A673 (cell line): ENCODE measurements at regions not wholly inside any gene's neighbourhood (a gene's known extent, or its start where the extent isn't known, plus 50 kb on each side); places are given as distances from the start of the nearest gene placed in this dataset.
"Not testable (repeated sequence)": the region's sequence is repeated elsewhere in the genome, so short reads cannot be mapped to it uniquely, and the experiment has no call there.

Experiments used
- BruUV-seq: library from RNA; stranded (reverse); fragments of 400-500 nt; replicated peaks from 2 replicates; lab custom pipeline; 2021; lab: Mats Ljungman, UMichigan
- CTCF ChIA-PET: fragments of 300-600 bp; sonication (Branson Sonifier 250); formaldehyde crosslinking; loops from one replicate; lab custom pipeline; 2022; ENCODE audit warnings: antibody characterized with exemption; lab: Charles Lee
- POLR2A ChIA-PET: fragments of 300-600 bp; sonication (Branson Sonifier 250); formaldehyde crosslinking; loops from one replicate; lab custom pipeline; 2022; ENCODE audit warnings: antibody characterized with exemption; ENCODE audit not compliant: low non-redundant PET; lab: Charles Lee
- DNase-seq: peaks from one replicate; pipeline ENCODE4 v3.0.0-alpha.2; 2015; ENCODE audit warnings: low spot score
- H3K27ac ChIP-seq: fragments of 200-600 bp; sonication (generic); 2 replicates; pipeline ENCODE4 v1.5.1; 2016; ENCODE audit warnings: mixed run types, low read depth, mild to moderate bottlenecking, mixed read lengths, antibody characterized with exemption, low read length; ENCODE audit not compliant: poor library complexity, severe bottlenecking
- H3K27me3 ChIP-seq: fragments of 200-600 bp; sonication (generic); replicated peaks from 2 replicates; pipeline ENCODE4 v1.6.1; 2017; ENCODE audit warnings: mixed run types, low read depth, mild to moderate bottlenecking, mixed read lengths, antibody characterized with exemption, low read length; ENCODE audit not compliant: insufficient read depth, poor library complexity
- H3K36me3 ChIP-seq: fragments of 200-600 bp; sonication (generic); 2 replicates; pipeline ENCODE4 v1.6.1; 2016; ENCODE audit warnings: mixed run types, mild to moderate bottlenecking, mixed read lengths, antibody characterized with exemption, low read length; ENCODE audit not compliant: insufficient read depth, poor library complexity, severe bottlenecking
- H3K4me1 ChIP-seq: fragments of 200-600 bp; sonication (generic); 2 replicates; pipeline ENCODE4 v1.6.1; 2017; ENCODE audit warnings: mixed run types, mild to moderate bottlenecking, mixed read lengths, antibody characterized with exemption, low read length; ENCODE audit not compliant: insufficient read depth, poor library complexity, severe bottlenecking
- H3K4me3 ChIP-seq: fragments of 200-600 bp; sonication (generic); 2 replicates; pipeline ENCODE4 v1.5.1; 2016; ENCODE audit warnings: low read depth, mixed run types, mild to moderate bottlenecking, mixed read lengths, low read length; ENCODE audit not compliant: poor library complexity, severe bottlenecking
- H3K9me3 ChIP-seq: fragments of 200-600 bp; sonication (generic); 2 replicates; pipeline ENCODE4 v1.6.1; 2016; ENCODE audit warnings: mixed run types, low read depth, mild to moderate bottlenecking, mixed read lengths, antibody characterized with exemption, low read length; ENCODE audit not compliant: poor library complexity, severe bottlenecking
- EZH2 ChIP-seq: fragments of 200-600 bp; sonication (generic); IDR thresholded peaks from 2 replicates; pipeline ENCODE4 v1.6.1; 2017; ENCODE audit warnings: borderline replicate concordance, low read depth, mild to moderate bottlenecking, mixed read lengths, antibody characterized with exemption, low read length; ENCODE audit not compliant: poor library complexity, severe bottlenecking
- intact Hi-C: fragments of 100-400 bp; cut with micrococcal nuclease; formaldehyde crosslinking; loops from one replicate; pipeline ENCODE4 v1.10.0; 2022; ENCODE audit not compliant: unreplicated experiment
- TF ChIP-seq, protein P1 (sequence below): fragments of 300-800, 200-600 bp; sonication (generic); conservative IDR thresholded peaks from 2 replicates; pipeline ENCODE4 v1.5.1; 2017; ENCODE audit warnings: low read depth, mild to moderate bottlenecking, antibody characterized with exemption, low read length, moderate library complexity, mixed read lengths

DNA sequence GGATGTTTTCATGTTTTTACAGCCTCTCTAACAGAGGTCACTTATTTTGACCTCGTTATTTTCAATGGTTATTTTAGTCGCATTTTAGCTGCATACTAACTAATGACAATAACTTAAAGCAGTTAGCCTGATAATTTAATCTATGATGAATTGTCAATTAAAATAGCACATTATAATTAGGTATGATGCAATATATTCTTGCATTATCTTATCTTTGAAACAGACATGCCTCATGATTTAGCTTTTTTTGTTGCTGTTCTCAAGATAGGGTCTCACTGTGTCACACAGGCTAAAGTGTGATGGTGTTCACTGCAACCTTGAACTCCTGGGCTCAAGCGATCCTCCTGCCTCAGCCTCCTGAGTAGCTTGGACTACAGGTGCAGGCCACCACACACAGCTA is 126.4 kb downstream of the KBTBD2 start:
- ChIA-PET POLR2A (no interaction called here), CTCF (no interaction called here)
- TF ChIP-seq, protein P1, sequence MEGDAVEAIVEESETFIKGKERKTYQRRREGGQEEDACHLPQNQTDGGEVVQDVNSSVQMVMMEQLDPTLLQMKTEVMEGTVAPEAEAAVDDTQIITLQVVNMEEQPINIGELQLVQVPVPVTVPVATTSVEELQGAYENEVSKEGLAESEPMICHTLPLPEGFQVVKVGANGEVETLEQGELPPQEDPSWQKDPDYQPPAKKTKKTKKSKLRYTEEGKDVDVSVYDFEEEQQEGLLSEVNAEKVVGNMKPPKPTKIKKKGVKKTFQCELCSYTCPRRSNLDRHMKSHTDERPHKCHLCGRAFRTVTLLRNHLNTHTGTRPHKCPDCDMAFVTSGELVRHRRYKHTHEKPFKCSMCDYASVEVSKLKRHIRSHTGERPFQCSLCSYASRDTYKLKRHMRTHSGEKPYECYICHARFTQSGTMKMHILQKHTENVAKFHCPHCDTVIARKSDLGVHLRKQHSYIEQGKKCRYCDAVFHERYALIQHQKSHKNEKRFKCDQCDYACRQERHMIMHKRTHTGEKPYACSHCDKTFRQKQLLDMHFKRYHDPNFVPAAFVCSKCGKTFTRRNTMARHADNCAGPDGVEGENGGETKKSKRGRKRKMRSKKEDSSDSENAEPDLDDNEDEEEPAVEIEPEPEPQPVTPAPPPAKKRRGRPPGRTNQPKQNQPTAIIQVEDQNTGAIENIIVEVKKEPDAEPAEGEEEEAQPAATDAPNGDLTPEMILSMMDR: no peak
- no peak for TF ChIP-seq EZH2
- no peak overlapping the region for H3K4me3 ChIP-seq
- BruUV-seq: no TSS peak
- H3K4me1 ChIP-seq: no peaks in the 10 kb centered on the region
- no peaks in the 10 kb centered on the region for H3K9me3 ChIP-seq
- DNase-seq: no peak
- H3K27me3 ChIP-seq: no peaks in the 10 kb centered on the region
- H3K27ac ChIP-seq: no peak overlapping the region
- H3K36me3 ChIP-seq: no peaks in the 10 kb centered on the region
- intact Hi-C loops: loop anchor here (5.0 to 10.0 kb wide), 2 partner anchors 342 to 480 kb away; partner anchors contain the start of gene RP9

DNA sequence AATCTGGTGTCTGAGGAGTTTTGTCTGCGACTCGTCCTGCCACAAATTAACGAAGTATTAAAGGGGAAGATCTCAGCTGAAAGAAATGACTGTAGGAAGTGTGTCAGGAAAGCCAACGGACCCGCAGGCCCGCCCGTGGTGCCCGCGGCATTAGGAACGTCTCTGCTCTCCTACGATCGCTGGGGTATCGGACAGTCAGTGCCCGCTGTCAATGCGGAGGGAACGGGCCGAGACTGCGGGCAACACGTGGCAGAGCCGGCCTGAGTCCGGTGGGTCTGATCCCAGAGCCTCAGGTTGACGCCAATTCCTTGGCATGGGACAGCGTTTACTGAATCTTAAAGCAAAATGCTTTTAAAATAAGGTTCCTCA is 128.7 kb downstream of the KBTBD2 start:
- no peaks in the 10 kb centered on the region for H3K36me3 ChIP-seq
- BruUV-seq: no TSS peak
- no peaks in the 10 kb centered on the region for H3K9me3 ChIP-seq
- no peaks in the 10 kb centered on the region for H3K4me1 ChIP-seq
- H3K27ac ChIP-seq: no peak overlapping the region
- ChIA-PET CTCF (no interaction called here), POLR2A (no interaction called here)
- DNase-seq: no peak
- TF ChIP-seq EZH2: no peak
- TF ChIP-seq, protein P1: no peak
- no peak overlapping the region for H3K4me3 ChIP-seq
- H3K27me3 ChIP-seq: no peaks in the 10 kb centered on the region
- intact Hi-C loops: loop anchor here (10.0 kb wide), 1 partner anchor 482 kb away; no protein-coding TSS in a partner anchor

DNA sequence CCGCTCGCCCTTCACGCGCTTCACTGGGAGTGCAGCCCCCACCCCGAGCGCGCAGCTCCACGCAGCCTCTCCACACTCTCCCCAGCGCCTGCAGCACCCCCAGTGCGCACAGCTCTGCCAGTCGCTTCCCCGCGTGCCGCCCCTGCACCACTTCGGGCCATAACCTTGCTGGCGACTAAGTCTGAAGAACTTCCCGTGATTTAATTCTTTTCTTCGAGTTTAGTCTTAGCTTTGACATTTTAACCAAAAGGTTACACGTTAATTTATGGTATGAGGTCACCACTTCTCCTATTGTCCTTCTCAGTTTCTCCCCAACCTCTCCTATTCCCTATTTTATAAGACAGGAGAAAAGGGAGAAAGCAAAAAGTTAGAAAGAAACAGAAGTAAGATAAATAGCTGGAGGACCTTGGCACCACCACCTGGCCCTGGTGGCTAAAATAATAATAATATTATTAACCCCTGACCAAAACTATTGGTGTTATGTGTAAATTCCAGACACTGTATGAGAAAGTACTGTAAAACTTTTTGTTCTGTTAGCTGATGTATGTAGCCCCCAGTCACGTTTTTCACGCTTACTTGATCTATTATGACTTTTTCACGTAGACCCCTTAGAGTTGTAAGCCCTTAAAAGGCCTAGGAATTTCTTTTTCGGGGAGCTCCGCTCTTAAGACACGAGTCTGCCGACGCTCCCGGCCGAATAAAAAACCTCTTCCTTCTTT is 129.2 kb downstream of the KBTBD2 start:
- H3K4me1 ChIP-seq, DNase-seq, CTCF ChIA-PET, BruUV-seq, POLR2A ChIA-PET, H3K36me3 ChIP-seq, H3K27me3 ChIP-seq, H3K9me3 ChIP-seq, H3K27ac ChIP-seq, H3K4me3 ChIP-seq: not testable (repeated sequence)
- intact Hi-C loops: loop anchor here (10.0 kb wide), 1 partner anchor 482 kb away; no protein-coding TSS in a partner anchor
